SK-N-SH treated with all-trans-retinoic acid at 6 μM for 48 hours (cell line): ENCODE measurements at regions not wholly inside any gene's neighbourhood (a gene's known extent, or its start where the extent isn't known, plus 50 kb on each side); places are given as distances from the start of the nearest gene placed in this dataset.

ENCODE experiments used
- GLIS3 ChIP-seq: fragments of 250-450 bp; sonication (Bioruptor Pico); IDR thresholded peaks from 2 replicates; pipeline ENCODE4 v1.5.0; 2020; ENCODE audit warnings: mild to moderate bottlenecking, moderate library complexity
- TOX ChIP-seq: fragments of 250-450 bp; sonication (Bioruptor Pico); IDR thresholded peaks from 2 replicates; pipeline ENCODE4 v1.8.0; 2021; ENCODE audit warnings: mild to moderate bottlenecking, moderate library complexity, borderline replicate concordance
- ZFP30 ChIP-seq: fragments of 450-650 bp; formaldehyde crosslinking; IDR thresholded peaks from 2 replicates; pipeline ENCODE4 v1.5.0; 2022; ENCODE audit warnings: mild to moderate bottlenecking, moderate library complexity
- TF ChIP-seq, protein P1 (sequence below): fragments of 250-450 bp; sonication (Bioruptor Pico); IDR thresholded peaks from 2 replicates; pipeline ENCODE4 v1.8.0; 2020; ENCODE audit warnings: mild to moderate bottlenecking, moderate library complexity, borderline replicate concordance

GRCh38 chr9:103898550-103898949, 195.6 kb upstream of the SMC2 start:
- TF ChIP-seq, protein P1, sequence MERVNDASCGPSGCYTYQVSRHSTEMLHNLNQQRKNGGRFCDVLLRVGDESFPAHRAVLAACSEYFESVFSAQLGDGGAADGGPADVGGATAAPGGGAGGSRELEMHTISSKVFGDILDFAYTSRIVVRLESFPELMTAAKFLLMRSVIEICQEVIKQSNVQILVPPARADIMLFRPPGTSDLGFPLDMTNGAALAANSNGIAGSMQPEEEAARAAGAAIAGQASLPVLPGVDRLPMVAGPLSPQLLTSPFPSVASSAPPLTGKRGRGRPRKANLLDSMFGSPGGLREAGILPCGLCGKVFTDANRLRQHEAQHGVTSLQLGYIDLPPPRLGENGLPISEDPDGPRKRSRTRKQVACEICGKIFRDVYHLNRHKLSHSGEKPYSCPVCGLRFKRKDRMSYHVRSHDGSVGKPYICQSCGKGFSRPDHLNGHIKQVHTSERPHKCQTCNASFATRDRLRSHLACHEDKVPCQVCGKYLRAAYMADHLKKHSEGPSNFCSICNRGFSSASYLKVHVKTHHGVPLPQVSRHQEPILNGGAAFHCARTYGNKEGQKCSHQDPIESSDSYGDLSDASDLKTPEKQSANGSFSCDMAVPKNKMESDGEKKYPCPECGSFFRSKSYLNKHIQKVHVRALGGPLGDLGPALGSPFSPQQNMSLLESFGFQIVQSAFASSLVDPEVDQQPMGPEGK (CRISPR knock-in tag): no peak
- TF ChIP-seq ZFP30 (CRISPR knock-in tag) (no peak), TOX (CRISPR knock-in tag) (no peak), GLIS3 (CRISPR knock-in tag) (no peak)
